HG03280 (cell line): ENCODE measurements at regions not wholly inside any gene's neighbourhood (a gene's known extent, or its start where the extent isn't known, plus 50 kb on each side); places are given as distances from the start of the nearest gene placed in this dataset.

Experiments
- ATAC-seq: cut with Tn5 transposase; IDR thresholded peaks from one replicate; pipeline ENCODE4 v1.9.1; 2021; ENCODE audit warnings: mild to moderate bottlenecking, moderate library complexity; ENCODE audit not compliant: unreplicated experiment

DNA sequence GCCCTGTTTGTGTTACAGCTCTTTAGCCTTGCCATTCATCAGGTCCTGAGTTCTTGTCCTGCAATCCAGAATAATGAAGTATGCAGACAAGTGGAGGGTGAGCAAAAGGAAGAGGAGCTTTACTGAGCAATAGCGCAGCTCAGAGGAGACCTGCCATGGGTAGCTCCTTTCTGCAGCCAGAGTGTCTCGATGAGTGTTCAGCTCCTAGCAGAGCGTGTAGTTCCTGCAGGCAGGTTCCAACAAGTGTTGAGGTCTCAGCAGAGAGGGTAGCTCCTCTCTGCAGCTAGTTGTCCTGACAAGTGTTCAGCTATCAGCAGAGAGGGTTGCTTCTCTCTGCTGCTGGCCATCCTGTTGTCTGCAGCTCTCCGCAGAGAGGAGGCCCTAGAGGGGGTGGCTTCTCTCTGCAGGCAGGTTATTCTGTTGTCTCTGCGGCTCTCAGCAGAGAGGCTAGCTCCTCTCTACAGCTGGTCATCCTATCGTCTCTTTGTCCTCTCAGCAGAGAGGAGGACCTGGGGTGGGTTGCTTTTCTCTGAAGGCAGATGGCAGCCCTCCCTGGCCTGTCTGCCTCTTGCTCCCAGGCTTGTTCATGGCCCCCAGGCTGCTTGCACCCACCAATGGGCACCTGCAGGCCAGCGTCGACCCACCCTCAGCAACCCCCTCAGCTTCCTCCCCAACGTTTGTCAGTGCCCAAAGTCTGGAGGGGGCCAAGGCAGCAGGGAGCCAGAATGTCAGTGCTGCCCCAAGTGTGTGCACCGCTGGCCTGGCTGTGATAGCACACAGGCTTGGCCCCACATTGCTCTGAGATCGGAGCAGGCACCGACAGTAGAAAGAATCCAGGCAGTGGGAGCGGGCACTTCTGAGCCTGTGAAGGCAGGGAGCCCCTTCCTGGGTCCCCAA, 112.5 kb upstream of the RUNX3 start:
- no peak for ATAC-seq

DNA sequence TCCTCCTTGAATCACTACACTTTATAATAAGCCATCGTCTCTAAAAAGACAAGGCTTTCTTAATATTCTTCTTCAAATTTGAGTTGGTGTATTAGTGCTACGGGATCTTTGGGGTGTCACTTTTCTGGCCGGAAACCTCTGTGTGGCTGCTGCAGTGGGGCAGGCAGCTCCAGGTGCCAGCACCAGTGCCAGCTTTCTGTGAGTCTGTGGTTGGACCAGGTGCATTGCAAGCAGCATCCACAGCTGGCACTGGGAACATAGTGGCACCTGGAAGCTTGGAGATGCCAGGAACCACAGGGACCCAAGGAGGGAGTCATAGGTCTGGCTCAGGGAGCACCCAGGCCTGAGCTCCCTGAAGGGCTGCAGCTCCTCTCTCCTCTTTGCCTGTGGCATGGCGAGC, 111.8 kb upstream of the RUNX3 start:
- ATAC-seq, result no peak

DNA sequence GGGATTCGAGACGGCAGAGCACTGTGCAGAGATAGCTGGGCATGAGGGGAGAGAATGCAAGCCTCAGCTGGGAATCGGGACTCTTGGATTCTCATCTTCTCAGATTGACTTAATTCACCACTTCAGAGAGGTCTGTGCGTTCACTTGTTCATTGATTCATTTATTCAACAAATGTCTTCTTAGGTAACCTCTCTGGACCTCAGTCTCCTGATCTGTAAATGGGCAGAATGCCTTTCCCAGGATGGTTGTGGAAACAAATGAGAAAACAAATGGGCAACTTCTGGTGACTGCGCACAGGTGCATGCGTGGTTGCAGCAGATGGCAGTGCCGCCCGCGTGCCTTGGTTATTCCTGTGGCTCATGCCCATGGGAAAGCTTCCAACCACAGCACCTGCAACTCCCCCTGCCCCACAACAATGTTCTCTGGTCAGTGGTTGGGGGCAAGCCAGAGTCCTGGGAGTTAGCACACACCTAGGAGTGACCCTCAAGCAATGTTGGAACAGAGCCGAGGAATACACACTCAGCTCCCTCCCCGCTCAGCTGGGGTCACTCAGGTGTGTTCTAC, 110.1 kb upstream of the RUNX3 start:
- no peak for ATAC-seq

DNA sequence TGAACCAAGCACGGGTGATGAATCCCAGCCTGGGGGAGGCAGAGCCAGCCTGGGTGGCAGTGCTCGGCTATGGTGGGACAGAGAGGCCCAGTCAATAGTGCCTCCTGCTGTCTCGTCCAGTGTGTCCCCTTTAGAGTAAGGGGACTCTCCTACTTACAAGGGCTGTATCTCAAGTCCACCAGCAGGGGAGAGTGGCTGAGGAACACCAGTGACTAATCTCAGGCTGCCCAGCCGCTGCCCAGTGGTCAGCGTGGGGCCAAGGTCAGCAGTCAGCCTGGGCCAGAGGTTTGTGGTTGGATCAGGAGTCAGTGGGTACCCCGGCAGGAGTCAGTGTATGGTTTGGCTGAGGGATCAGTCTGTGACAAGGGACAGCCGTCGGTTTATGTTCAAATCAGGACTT, 109.2 kb upstream of the RUNX3 start:
- no peak for ATAC-seq

DNA sequence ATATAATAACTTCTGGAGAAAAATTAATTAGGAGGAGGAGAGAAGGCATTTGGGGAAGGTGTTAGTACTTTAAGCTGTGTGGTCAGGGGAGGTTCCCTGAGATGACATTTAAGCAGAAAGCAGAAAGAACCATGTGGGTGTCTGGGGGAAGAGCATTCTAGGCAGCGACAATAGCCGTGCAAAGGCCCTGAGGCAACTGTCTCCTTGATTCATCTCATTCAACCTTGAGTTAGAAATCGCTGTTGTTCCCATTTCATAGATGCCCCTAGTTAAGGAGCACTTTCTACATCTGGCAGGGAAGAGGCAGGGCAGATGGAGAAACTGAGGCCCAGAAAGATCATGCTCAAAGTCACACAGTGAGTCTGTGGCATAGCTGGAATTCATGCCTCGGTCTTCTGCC, 108.6 kb upstream of the RUNX3 start:
- no peak for ATAC-seq

DNA sequence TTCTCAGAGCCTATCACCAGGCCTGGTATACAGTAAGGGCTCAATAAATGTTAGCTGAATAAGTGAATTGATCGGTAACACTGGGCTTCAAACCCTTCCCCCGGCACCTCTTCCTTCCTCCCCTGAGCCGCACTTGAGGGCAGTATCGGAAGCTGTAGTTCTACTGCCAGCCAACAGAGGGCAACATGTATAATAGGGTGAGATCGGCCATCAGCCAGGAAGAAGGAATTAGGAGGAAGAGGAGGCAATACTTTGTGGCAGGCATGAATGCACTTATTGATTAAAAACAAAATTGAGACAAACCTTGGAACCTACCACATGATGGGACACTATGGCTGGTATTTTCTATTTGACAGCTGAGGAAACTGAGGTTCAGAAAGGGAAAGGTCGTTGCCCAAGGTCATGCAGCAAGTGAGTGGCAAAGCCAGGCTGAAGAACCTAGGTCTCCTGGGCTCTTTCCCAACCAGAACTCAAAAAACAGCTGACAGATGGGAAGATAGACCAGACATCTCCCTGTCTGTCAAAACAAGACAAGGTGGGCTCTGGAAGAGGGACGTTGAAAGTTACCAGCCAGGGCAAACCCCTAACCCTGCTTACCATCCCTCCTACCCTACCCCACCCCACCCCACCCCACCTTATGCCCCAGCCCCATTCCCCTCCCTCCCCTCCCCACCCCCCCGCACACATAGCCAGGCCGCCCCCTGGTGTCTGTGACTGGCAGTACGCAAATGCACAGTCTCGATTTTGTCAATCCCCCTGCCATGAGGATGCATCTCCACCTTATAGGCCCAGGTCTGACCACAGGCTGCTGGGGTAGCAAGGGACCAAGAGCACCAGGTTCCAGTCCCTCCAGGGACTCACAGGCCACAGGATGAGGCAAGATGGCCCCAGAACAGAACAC, 107.3 kb upstream of the RUNX3 start:
- no peak for ATAC-seq

DNA sequence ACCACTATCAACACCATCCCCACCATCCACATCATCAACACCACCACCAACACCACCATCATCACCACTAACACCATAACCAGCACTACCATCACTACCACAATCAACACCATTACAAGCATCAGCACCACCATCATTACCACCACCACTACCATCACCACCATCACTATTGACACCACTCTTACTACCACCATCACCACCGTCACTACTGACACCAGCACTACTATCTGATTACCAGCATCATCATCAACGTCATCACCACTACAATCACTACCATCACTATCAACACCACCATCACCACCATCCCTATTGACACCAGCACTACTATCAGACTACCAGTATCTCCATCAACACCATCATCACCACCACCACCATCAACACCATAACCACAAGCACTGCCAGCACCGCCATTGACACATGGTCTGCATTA, 106.1 kb upstream of the RUNX3 start:
- ATAC-seq, result no peak

DNA sequence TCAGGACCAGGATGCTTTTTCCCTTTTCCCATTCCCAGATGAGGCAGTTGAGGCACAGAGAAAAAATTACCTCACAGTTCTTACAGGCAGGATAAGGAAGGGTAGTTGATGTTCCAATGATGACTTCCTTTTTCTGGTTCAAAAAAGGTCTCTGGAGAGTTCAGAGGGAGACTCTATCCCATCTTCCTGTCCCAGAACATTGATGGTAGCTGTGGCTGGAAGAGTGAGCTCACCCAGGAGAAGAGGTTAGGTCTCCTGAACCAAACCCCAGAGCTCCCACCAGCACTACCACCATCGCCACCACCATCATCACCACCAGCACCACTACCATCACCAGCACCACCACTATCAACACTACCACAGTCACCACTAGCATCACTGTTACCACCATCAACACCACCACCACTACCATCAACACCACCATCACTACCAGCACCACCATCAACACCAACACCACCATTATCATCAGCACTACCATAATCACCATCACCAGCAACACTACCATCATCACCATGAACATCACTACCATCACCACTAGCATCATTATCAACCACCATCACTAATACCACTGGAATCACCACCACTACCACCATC, 105.5 kb upstream of the RUNX3 start:
- no peak for ATAC-seq

DNA sequence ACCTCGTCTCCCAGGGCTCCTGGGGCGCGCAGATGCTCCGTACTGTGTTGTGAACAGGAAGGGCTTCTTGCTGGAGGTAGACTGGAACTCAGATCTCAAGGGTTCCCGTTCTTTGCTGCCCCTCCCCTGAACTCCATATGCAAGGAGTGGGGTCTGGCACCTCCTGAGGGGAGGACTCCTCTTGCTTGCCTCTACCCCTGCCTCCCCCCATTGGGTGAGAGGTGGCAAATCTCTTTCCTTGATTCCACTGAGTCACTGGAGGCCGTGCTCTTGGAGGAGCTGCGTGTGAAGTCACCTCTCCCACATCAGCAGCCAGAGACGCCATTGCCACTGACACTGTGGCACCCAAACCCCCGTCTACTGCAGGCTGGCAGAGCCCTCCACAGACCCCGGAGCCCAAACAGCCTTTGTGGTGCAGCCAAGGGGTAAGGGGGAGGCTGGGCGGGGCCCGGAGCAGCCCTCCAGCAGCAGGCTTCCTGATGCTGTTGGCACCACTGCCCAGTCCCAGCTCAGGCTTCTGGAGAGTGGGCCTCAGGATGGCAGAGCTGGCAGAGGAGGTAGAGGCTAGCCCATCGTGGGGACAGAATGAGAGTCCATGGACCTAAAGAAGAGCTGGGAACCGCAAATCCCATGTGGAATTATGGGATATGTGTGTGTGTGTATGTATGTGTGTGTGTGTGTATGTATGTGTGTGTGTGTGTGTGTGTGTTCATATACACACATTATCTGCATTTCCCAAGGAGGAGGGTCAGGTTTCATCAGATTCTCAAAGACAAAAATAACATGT, 104.9 kb upstream of the RUNX3 start:
- no peak for ATAC-seq

DNA sequence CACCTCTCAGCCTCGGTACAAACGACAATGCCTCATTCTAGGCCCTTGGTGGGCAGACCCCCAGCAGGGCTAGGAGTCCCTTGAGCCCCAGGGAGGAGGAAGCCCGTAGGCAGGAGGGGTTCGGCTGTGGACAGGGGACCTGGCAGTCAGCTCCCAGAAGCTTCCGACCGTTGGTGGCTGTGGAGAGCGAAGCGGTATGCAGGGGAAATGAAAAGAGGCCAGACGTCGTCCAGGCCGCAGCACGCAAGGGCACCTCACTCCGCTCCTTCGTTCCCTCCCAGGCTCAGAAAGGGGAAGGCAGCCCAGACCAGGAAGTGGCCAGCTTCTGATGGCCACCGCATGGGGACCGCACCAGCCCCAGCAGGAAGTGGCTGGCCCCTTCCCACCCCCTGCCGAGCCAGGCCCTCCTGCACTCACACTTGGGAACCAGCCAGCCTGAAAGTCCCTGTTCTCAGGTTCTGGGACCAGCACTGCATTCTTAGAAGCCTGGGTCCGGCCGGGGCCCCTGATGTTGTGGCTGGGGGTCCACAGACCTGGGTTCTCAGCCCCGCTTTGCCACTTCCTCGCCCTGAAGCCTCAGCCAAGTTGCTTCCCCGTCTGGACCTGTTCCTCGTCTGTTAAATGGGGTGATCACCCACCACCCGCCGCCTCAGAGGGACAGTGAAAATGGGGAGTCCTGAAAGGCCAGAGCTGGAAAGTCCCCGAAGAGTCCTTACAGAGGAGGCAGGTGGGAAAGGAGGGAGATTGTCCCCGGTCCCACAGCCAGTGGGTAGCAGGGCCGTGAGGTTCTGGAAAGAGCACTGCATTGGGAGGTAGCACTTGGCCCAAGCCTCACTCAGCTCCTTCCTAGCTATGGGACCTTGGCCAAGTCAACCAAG, 104.0 kb upstream of the RUNX3 start:
- no peak for ATAC-seq

DNA sequence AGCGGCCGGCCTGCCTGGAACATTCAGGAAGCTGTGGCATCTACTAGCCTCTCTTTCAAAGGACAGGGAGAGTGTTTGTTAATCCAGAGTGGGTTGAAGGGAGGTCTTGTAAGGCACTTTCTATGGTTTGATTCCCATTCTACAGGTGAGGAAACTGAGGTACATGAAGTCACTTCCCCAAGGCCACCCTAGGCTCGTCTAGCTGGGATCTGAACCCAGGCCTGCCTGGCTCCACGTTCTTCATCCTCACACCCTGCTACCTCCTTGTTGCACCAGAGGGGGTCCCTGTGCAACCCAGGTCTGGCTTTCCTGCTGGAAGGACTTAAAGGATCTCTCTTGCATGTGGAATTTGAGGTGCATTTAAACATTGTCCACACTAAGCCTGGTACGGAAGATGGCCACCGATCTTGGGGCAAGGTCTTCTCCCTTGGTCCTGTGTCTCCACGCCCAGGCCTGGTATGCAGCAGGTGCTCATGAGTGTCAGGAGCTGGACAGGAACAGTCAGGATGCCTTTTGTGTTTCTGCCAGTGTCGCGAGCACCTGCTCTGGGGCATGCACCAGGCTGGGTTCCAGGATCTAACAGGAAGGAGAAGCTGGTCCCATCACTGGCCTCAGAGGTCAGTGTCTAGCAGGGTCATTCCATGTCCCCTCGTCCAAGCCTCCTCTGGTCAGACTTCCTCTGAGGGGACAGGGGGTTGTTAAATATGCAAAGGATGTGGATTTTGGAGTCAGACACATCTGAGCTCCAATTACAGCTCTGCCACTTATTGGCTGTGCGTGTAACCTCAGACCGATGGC, 103.2 kb upstream of the RUNX3 start:
- ATAC-seq, result no peak

DNA sequence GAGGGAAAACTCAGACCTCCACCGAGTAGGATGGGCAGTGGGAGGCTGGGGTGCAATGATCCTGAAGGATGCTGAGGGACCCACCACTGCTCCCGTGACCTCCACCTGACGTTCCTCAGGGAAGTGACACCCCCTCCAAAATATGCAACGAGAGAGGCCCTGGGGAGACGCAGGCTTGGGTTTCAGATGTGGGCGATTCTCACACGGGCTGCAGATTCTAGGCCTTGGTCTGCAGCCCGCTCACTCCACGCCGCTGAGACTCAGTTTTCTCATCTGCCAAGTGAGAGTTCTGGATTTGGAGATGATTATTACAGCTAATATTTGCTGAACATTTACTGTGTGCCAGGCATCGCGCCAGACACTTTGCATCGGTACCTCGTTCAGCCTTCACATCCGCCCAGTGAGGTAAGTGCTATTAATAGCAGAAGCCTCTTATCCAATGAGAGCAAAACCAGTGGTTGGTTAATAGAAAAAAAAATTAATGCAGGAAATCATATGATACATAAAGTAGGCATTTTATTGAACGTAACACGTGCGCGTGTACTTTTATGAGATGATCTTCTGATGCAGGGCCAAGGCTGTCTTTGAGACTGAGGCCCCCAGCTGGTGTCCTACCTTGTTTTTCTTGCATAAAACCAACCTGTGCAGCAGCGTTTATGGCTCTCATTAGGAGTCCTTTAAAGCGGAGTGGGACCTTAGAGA, 102.0 kb upstream of the RUNX3 start:
- ATAC-seq, result peak; percentile 35

DNA sequence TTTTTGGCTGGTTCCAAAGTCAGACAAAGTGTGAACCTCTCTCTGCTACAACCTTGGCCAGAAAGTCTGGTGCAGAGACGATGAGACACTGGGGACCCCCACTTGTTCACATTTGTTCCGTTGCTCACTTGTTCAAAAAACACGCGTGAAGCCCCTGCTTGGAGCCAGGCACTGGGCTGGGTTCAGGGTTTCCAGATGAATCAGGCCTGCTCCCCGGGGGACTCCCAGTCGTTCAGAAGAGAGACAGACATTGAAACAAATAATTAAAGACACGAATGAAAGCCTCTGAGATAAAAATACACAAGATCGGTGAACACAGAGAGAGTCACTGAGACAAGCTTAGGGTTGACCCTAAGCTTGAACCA, 101.5 kb upstream of the RUNX3 start:
- peak; percentile 20 for ATAC-seq

DNA sequence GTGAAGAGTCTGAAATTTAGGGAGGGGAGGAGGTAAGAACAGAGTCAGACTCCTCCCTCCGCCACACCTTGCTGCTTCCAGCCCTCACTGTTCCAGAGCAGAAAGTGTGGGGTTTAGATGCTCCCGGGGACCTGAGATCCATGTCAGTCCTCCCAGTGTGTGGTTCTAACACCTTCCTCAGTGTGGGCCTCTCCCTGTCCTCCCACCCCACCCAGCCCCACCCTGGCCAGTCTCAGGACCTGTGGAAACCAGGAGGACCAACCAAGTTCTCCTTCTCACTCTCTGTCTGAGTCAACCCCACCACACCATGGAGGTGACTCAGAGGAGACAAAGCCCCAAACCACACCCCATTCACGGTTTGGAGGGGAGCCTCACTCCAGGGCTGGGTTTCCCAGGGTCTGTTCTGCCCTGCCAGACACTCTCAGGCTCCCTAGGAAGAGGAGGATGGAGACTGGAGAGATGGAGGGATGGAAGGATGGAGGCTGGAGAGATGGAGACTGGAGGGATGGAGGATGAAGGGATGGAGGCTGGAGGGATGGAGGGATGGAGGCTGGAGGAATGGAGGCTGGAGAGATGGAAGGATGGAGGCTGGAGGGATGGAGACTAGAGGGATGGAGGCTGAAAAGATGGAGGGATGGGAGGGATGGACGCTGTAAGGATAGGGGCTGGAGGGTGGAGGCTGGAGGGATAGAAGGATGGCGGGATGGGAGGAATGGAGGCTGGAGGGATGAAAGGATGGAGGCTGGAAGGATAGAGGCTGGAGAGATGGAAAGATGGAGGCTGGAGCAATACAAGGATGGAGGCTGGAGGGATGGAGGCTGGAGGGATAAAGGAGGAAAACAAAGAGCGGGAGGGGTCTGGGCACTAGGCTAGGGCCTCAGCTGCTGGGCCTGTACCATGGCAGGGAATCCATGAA, 100.9 kb upstream of the RUNX3 start:
- peak; percentile 49 for ATAC-seq

DNA sequence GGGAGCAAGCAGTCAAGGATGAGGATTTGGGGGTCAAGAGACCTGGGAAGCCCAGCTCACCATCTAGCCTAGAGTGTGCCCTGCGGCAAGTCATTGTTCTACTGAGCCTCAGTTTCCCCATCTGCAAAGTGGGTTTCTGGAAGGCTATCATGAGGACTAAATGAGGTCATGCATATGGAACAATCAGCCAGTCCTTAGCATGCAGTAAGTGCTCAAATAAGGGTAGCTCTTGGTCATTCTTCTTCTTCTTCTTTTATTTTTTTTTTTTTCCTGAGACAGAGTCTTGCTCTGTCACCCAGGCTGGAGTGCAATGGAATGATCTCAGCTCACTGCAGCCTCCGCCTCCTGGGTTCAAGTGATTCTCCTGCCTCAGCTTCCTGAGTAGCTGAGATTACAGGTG, 99.9 kb upstream of the RUNX3 start:
- ATAC-seq, result no peak

DNA sequence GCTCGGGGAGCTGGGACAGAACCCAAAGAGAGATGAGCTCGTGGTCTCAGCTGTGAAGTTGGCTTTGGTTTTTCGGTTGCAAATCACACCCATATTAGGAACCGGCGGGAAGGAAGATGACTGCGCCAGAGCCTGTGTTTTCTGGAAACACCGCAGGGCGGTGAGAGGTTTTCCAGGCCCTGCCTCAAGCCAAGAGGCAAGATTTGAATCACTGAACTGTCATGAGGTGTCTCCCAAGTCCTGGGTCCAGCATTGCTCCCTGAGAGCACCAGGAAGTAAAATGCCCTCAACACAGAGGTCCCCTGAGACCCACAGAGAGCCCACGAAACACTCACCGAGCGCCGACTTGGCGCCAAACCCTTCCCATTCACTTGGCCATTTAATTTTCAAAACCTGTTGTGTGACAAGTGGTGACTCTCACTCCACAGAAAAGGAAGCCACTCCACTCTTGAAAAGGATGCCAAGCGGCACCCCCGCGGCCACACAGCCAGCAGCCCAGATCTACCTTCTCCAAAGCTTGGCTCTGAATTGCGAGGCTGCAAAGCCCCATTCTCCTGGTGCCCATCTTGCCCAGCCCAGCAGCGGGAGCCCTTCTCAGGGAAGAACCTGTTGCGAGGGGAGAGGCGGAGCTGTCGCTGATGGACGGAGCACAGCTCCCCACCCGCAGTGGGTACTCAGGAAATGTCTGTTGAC, 99.0 kb upstream of the RUNX3 start:
- ATAC-seq, result no peak

DNA sequence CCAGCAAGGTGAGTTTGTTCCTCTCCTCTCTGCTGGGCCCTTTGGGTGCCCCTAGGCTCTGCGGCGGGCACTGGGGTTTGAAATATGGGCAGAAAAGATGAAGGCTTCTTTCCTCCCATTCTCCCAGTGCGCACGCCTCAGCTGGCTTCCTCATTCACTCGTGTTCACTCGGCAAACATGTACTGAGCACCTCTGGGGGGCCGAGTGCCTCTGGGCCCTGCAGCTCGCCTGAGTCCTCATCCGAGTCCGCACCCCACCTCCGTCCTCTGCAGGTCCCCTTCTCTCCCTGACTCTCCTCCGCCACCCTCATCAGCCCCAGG, 98.5 kb upstream of the RUNX3 start:
- ATAC-seq, result no peak
